ENCODE measurements at regions not wholly inside any gene's neighbourhood (a gene's known extent, or its start where the extent isn't known, plus 50 kb on each side); places are given as distances from the start of the nearest gene placed in this dataset.
"Not testable (repeated sequence)": the region's sequence is repeated elsewhere in the genome, so short reads cannot be mapped to it uniquely, and the experiment has no call there.

GRCh38 chr15:44817797-44818196 lies 81.5 kb downstream of the TRIM69 start:
- ATAC-seq; DNase-seq (ENCODE audit: low spot score); intact Hi-C loops (cut with DNase I): not testable (repeated sequence)

- DNase-seq (ENCODE audit: low spot score); ATAC-seq; intact Hi-C loops (cut with DNase I): not testable (repeated sequence)
Observed at GRCh38 chr15:44819331-44819987, 83.1 kb downstream of the TRIM69 start.

GRCh38 chr15:44820535-44820934 lies 84.2 kb downstream of the TRIM69 start:
- DNase-seq (ENCODE audit: low spot score); intact Hi-C loops (cut with DNase I); ATAC-seq: not testable (repeated sequence)

GRCh38 chr15:44820967-44821366 lies 84.6 kb downstream of the TRIM69 start:
- ATAC-seq; intact Hi-C loops (cut with DNase I); DNase-seq (ENCODE audit: low spot score): not testable (repeated sequence)

- intact Hi-C loops (cut with DNase I); ATAC-seq; DNase-seq (ENCODE audit: low spot score): not testable (repeated sequence)
Observed at GRCh38 chr15:44824277-44825145, 88.2 kb downstream of the TRIM69 start.

GRCh38 chr15:44826583-44826982 lies 90.3 kb downstream of the TRIM69 start:
- intact Hi-C loops (cut with DNase I); DNase-seq (ENCODE audit: low spot score); ATAC-seq: not testable (repeated sequence)

- DNase-seq (ENCODE audit: low spot score); intact Hi-C loops (cut with DNase I); ATAC-seq: not testable (repeated sequence)
Observed at GRCh38 chr15:44828229-44828914, 92.0 kb downstream of the TRIM69 start.

- ATAC-seq; DNase-seq (ENCODE audit: low spot score); intact Hi-C loops (cut with DNase I): not testable (repeated sequence)
Observed at GRCh38 chr15:44829150-44829549, 92.8 kb downstream of the TRIM69 start.

GRCh38 chr15:44830692-44831408 lies 94.5 kb downstream of the TRIM69 start:
- intact Hi-C loops (cut with DNase I); ATAC-seq; DNase-seq (ENCODE audit: low spot score): not testable (repeated sequence)

GRCh38 chr15:44831409-44831741 lies 95.0 kb downstream of the TRIM69 start:
- intact Hi-C loops (cut with DNase I); ATAC-seq; DNase-seq (ENCODE audit: low spot score): not testable (repeated sequence)

GRCh38 chr15:44832133-44832532 lies 95.8 kb downstream of the TRIM69 start:
- ATAC-seq; DNase-seq (ENCODE audit: low spot score); intact Hi-C loops (cut with DNase I): not testable (repeated sequence)

GRCh38 chr15:44833081-44833480 lies 96.8 kb downstream of the TRIM69 start:
- not testable (repeated sequence) for ATAC-seq; DNase-seq (ENCODE audit: low spot score)

GRCh38 chr15:44833761-44834160 lies 97.4 kb downstream of the TRIM69 start:
- intact Hi-C loops (cut with DNase I) = not testable (repeated sequence)

More at GRCh38 chr15:44833081-44833480, 96.8 kb downstream of the TRIM69 start:
- intact Hi-C loops (cut with DNase I) = not testable (repeated sequence)

GRCh38 chr15:44835082-44835481 lies 98.8 kb downstream of the TRIM69 start:
- intact Hi-C loops (cut with DNase I); DNase-seq (ENCODE audit: low spot score); ATAC-seq: not testable (repeated sequence)

More at GRCh38 chr15:44833761-44834160, 97.4 kb downstream of the TRIM69 start:
- not testable (repeated sequence) for DNase-seq (ENCODE audit: low spot score); ATAC-seq

- DNase-seq (ENCODE audit: low spot score) (no peak), ATAC-seq (no peak)
- intact Hi-C loops (cut with DNase I) = no loop called here
Observed at GRCh38 chr15:44836094-44836493, 99.8 kb downstream of the TRIM69 start.

GRCh38 chr15:44838929-44839328 lies 102.6 kb downstream of the TRIM69 start:
- intact Hi-C loops (cut with DNase I); ATAC-seq; DNase-seq (ENCODE audit: low spot score): not testable (repeated sequence)

GRCh38 chr15:44841762-44842161 lies 105.4 kb downstream of the TRIM69 start:
- DNase-seq (ENCODE audit: low spot score); intact Hi-C loops (cut with DNase I); ATAC-seq: not testable (repeated sequence)

- ATAC-seq; DNase-seq (ENCODE audit: low spot score); intact Hi-C loops (cut with DNase I): not testable (repeated sequence)
Observed at GRCh38 chr15:44842883-44843282, 106.6 kb downstream of the TRIM69 start.
